H1 (cell line): ENCODE measurements at regions not wholly inside any gene's neighbourhood (a gene's known extent, or its start where the extent isn't known, plus 50 kb on each side); places are given as distances from the start of the nearest gene placed in this dataset.

ENCODE experiments used
- EP300 ChIP-seq, 2 experiments: IDR thresholded peaks; 1 replicate in 1 of 2; 2 replicates in 1 of 2; pipeline ENCODE4 v1.6.1; 2011 to 2012; ENCODE audit warnings: low read depth in 2 of 2, low read length in 2 of 2, mild to moderate bottlenecking in 2 of 2, borderline replicate concordance in 1 of 2, inconsistent platforms in 1 of 2, moderate library complexity in 1 of 2
- TBP ChIP-seq: IDR thresholded peaks from 2 replicates; pipeline ENCODE4 v1.6.1; 2011; ENCODE audit warnings: low read depth, low read length, improper control_type of control experiment

GRCh38 chr11:116512841-116513240 is 259.9 kb downstream of the BUD13 start:
- TF ChIP-seq EP300 (IDR thresholded peaks at IDR 0.05; ENCODE audit: borderline replicate concordance in 1 of 2, low read depth in 2 of 2, low read length in 2 of 2) (no peak), TBP (no peak)
